ENCODE measurements at regions not wholly inside any gene's neighbourhood (a gene's known extent, or its start where the extent isn't known, plus 50 kb on each side); places are given as distances from the start of the nearest gene placed in this dataset.

DNA sequence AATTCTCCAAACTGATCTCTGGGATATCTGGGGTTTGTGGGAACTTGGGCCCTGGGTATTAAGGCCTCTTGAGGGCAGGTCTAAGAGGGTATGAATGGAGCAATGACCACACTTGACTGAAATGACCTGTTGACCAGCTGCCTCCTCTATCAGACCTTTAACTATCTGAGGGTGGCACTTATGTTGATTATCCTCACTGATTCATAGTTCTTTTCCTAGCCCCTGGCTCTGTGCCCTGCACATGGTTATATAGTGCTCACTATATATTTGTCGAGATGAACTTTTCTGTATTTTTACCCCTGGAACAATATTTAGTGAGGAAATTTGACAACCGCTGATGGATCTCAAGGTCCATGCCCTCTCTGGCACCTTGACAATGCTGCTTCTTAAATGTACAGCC, 305.5 kb upstream of the PLET1 start:
- TF ChIP-seq, protein P1, sequence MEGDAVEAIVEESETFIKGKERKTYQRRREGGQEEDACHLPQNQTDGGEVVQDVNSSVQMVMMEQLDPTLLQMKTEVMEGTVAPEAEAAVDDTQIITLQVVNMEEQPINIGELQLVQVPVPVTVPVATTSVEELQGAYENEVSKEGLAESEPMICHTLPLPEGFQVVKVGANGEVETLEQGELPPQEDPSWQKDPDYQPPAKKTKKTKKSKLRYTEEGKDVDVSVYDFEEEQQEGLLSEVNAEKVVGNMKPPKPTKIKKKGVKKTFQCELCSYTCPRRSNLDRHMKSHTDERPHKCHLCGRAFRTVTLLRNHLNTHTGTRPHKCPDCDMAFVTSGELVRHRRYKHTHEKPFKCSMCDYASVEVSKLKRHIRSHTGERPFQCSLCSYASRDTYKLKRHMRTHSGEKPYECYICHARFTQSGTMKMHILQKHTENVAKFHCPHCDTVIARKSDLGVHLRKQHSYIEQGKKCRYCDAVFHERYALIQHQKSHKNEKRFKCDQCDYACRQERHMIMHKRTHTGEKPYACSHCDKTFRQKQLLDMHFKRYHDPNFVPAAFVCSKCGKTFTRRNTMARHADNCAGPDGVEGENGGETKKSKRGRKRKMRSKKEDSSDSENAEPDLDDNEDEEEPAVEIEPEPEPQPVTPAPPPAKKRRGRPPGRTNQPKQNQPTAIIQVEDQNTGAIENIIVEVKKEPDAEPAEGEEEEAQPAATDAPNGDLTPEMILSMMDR (IDR thresholded peaks at IDR 0.05; ENCODE audit: low read depth, low read length) = no peak
- no peak for TF ChIP-seq EZH2phosphoT487 (IDR thresholded peaks at IDR 0.05; ENCODE audit: low read depth)

All from OCI-LY3 (cell line).